Neural cell (in vitro differentiated cells): ENCODE measurements at regions not wholly inside any gene's neighbourhood (a gene's known extent, or its start where the extent isn't known, plus 50 kb on each side); places are given as distances from the start of the nearest gene placed in this dataset.

ENCODE experiments used
- H2AFZ ChIP-seq: fragments of 200-600, 300-800 bp; sonication (generic), shearing (Covaris generic); 2 replicates; pipeline ENCODE4 v1.6.0; 2014; ENCODE audit warnings: low read depth, mild to moderate bottlenecking, antibody characterized with exemption, low read length, moderate library complexity
- H3F3A ChIP-seq: fragments of 200-600 bp; shearing (Covaris generic); 2 replicates; pipeline ENCODE4 v1.6.1; 2016; ENCODE audit warnings: mild to moderate bottlenecking, moderate library complexity, mixed read lengths, antibody characterized with exemption, low read length; ENCODE audit not compliant: insufficient read depth, poor library complexity, severe bottlenecking
- H3K27ac ChIP-seq: fragments of 200-600, 300-800 bp; sonication (generic), shearing (Covaris generic); 2 replicates; pipeline ENCODE4 v1.5.1; 2014; ENCODE audit warnings: mild to moderate bottlenecking, low read length, moderate library complexity
- H3K27me3 ChIP-seq: fragments of 300-800, 200-600 bp; sonication (generic), shearing (Covaris generic); 2 replicates; pipeline ENCODE4 v1.6.0; 2014; ENCODE audit warnings: mild to moderate bottlenecking, low read depth, low read length, moderate library complexity; ENCODE audit not compliant: insufficient read depth
- H3K36me3 ChIP-seq: fragments of 300-800, 200-600 bp; sonication (generic), shearing (Covaris generic); 2 replicates; pipeline ENCODE4 v1.5.1; 2014; ENCODE audit warnings: mild to moderate bottlenecking, antibody characterized with exemption, low read length, moderate library complexity; ENCODE audit not compliant: insufficient read depth
- H3K4me2 ChIP-seq: fragments of 300-800, 200-600 bp; sonication (generic), shearing (Covaris generic); 2 replicates; pipeline ENCODE4 v1.6.0; 2014; ENCODE audit warnings: mild to moderate bottlenecking, low read length
- H3K4me3 ChIP-seq: fragments of 300-800, 200-600 bp; sonication (generic), shearing (Covaris generic); 2 replicates; pipeline ENCODE4 v1.5.1; 2014; ENCODE audit warnings: mild to moderate bottlenecking, low read length, moderate library complexity
- H3K79me2 ChIP-seq: fragments of 200-600 bp; shearing (Covaris generic); replicated peaks from 2 replicates; pipeline ENCODE4 v1.6.0; 2014; ENCODE audit warnings: mild to moderate bottlenecking, low read length, moderate library complexity; ENCODE audit not compliant: insufficient read depth
- H3K9ac ChIP-seq: fragments of 300-800, 200-600 bp; sonication (generic), shearing (Covaris generic); 2 replicates; pipeline ENCODE4 v1.6.1; 2016; ENCODE audit warnings: mild to moderate bottlenecking, low read length, mixed read lengths
- H3K9me2 ChIP-seq: fragments of 200-600 bp; shearing (Covaris generic); 2 replicates; pipeline ENCODE4 v1.6.1; 2016; ENCODE audit warnings: mild to moderate bottlenecking, low read length, mixed read lengths; ENCODE audit not compliant: insufficient read depth
- H3K9me3 ChIP-seq: fragments of 200-600, 300-800 bp; sonication (generic), shearing (Covaris generic); 2 replicates; pipeline ENCODE4 v1.6.1; 2016; ENCODE audit warnings: mild to moderate bottlenecking, mixed run types, low read length, moderate library complexity, mixed read lengths
- H4K20me1 ChIP-seq: fragments of 200-600 bp; shearing (Covaris generic); 2 replicates; pipeline ENCODE4 v1.6.1; 2016; ENCODE audit warnings: mild to moderate bottlenecking, mixed run types; ENCODE audit not compliant: insufficient read depth
- EP300 ChIP-seq: fragments of 450-650 bp; conservative IDR thresholded peaks from 2 replicates; pipeline ENCODE4 v1.6.1; 2014; ENCODE audit warnings: antibody characterized with exemption, mild to moderate bottlenecking, moderate library complexity; ENCODE audit not compliant: poor library complexity, severe bottlenecking
- EZH2 ChIP-seq: fragments of 200-600, 300-800 bp; shearing (Covaris generic), sonication (generic); IDR thresholded peaks from 2 replicates; pipeline ENCODE4 v1.6.1; 2014; ENCODE audit warnings: antibody characterized with exemption, low read length, borderline replicate concordance, mild to moderate bottlenecking; ENCODE audit not compliant: insufficient read depth, poor library complexity, severe bottlenecking
- MXI1 ChIP-seq: fragments of 450-650 bp; conservative IDR thresholded peaks from 2 replicates; pipeline ENCODE4 v1.6.1; 2014; ENCODE audit warnings: antibody characterized with exemption, mild to moderate bottlenecking; ENCODE audit not compliant: poor library complexity, severe bottlenecking
- POLR2AphosphoS5 ChIP-seq: IDR thresholded peaks from 2 replicates; pipeline ENCODE4 v1.6.1; 2012
- RAD21 ChIP-seq: fragments of 450-650 bp; conservative IDR thresholded peaks from 2 replicates; pipeline ENCODE4 v1.6.1; 2014; ENCODE audit warnings: antibody characterized with exemption, mild to moderate bottlenecking, moderate library complexity
- SMC3 ChIP-seq: fragments of 450-650 bp; conservative IDR thresholded peaks from 2 replicates; pipeline ENCODE4 v1.6.1; 2014; ENCODE audit warnings: antibody characterized with exemption, mild to moderate bottlenecking, moderate library complexity; ENCODE audit not compliant: poor library complexity
- TAF1 ChIP-seq: IDR thresholded peaks from 2 replicates; pipeline ENCODE4 v1.6.1; 2012; ENCODE audit warnings: low read depth
- TF ChIP-seq, protein P1 (sequence below): IDR thresholded peaks from 2 replicates; pipeline ENCODE4 v1.6.1; 2012; ENCODE audit warnings: borderline replicate concordance
- TF ChIP-seq, protein P2 (sequence below): fragments of 450-650 bp; IDR thresholded peaks from 2 replicates; pipeline ENCODE4 v1.5.1; 2014; ENCODE audit warnings: antibody characterized with exemption, mild to moderate bottlenecking, moderate library complexity; ENCODE audit not compliant: poor library complexity, severe bottlenecking

DNA sequence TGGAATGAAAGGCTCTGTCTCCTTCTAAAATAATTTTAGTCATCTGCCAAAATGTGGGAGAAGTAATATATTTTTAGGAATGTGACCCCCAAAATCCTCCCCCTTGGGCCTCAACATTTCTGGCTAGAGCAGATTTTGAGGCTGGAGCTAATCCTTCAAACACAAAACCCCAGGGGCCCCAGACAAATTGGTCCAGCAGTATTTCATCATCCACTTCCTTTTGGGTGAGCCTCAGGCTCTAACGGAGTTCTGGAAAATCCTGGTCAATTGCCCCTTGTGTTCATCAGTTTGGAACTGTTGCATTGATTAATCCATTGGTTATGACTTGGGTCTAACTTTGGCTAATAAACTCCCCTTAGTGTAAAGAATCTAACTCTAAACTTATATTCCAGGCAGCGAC is 67.4 kb upstream of the PCDH19 start:
- TF ChIP-seq EP300 (no peak), RAD21 (no peak), TAF1 (no peak), MXI1 (no peak), SMC3 (no peak), POLR2AphosphoS5 (no peak), EZH2 (no peak)
- TF ChIP-seq, protein P1, sequence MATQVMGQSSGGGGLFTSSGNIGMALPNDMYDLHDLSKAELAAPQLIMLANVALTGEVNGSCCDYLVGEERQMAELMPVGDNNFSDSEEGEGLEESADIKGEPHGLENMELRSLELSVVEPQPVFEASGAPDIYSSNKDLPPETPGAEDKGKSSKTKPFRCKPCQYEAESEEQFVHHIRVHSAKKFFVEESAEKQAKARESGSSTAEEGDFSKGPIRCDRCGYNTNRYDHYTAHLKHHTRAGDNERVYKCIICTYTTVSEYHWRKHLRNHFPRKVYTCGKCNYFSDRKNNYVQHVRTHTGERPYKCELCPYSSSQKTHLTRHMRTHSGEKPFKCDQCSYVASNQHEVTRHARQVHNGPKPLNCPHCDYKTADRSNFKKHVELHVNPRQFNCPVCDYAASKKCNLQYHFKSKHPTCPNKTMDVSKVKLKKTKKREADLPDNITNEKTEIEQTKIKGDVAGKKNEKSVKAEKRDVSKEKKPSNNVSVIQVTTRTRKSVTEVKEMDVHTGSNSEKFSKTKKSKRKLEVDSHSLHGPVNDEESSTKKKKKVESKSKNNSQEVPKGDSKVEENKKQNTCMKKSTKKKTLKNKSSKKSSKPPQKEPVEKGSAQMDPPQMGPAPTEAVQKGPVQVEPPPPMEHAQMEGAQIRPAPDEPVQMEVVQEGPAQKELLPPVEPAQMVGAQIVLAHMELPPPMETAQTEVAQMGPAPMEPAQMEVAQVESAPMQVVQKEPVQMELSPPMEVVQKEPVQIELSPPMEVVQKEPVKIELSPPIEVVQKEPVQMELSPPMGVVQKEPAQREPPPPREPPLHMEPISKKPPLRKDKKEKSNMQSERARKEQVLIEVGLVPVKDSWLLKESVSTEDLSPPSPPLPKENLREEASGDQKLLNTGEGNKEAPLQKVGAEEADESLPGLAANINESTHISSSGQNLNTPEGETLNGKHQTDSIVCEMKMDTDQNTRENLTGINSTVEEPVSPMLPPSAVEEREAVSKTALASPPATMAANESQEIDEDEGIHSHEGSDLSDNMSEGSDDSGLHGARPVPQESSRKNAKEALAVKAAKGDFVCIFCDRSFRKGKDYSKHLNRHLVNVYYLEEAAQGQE = no peak
- TF ChIP-seq, protein P2, sequence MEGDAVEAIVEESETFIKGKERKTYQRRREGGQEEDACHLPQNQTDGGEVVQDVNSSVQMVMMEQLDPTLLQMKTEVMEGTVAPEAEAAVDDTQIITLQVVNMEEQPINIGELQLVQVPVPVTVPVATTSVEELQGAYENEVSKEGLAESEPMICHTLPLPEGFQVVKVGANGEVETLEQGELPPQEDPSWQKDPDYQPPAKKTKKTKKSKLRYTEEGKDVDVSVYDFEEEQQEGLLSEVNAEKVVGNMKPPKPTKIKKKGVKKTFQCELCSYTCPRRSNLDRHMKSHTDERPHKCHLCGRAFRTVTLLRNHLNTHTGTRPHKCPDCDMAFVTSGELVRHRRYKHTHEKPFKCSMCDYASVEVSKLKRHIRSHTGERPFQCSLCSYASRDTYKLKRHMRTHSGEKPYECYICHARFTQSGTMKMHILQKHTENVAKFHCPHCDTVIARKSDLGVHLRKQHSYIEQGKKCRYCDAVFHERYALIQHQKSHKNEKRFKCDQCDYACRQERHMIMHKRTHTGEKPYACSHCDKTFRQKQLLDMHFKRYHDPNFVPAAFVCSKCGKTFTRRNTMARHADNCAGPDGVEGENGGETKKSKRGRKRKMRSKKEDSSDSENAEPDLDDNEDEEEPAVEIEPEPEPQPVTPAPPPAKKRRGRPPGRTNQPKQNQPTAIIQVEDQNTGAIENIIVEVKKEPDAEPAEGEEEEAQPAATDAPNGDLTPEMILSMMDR = no peak
- no peak overlapping the region for H2AFZ ChIP-seq
- no peak overlapping the region for H3K9ac ChIP-seq
- H3K36me3 ChIP-seq = no peaks in the 10 kb centered on the region
- no peak overlapping the region for H3K27ac ChIP-seq
- no peaks in the 10 kb centered on the region for H3F3A ChIP-seq
- no peaks in the 10 kb centered on the region for H3K9me3 ChIP-seq
- H4K20me1 ChIP-seq = no peaks in the 10 kb centered on the region
- H3K27me3 ChIP-seq = no peaks in the 10 kb centered on the region
- no peaks in the 10 kb centered on the region for H3K9me2 ChIP-seq
- no peak overlapping the region for H3K4me2 ChIP-seq
- no peaks in the 10 kb centered on the region for H3K79me2 ChIP-seq
- no peak overlapping the region for H3K4me3 ChIP-seq
